Mammary epithelial cell (primary cell): ENCODE measurements at regions not wholly inside any gene's neighbourhood (a gene's known extent, or its start where the extent isn't known, plus 50 kb on each side); places are given as distances from the start of the nearest gene placed in this dataset.
"Not testable (repeated sequence)": the region's sequence is repeated elsewhere in the genome, so short reads cannot be mapped to it uniquely, and the experiment has no call there.

ENCODE experiments used
- EZH2 ChIP-seq: IDR thresholded peaks from 2 replicates; pipeline ENCODE4 v1.6.1; 2012; ENCODE audit warnings: low read length, inconsistent platforms, borderline replicate concordance
- TF ChIP-seq, protein P1 (sequence below), 2 donors: IDR thresholded peaks in 1 of 2; conservative IDR thresholded peaks in 1 of 2; 2 replicates each; pipeline ENCODE4 v1.5.1; 2011 to 2012; ENCODE audit warnings: inconsistent platforms in 2 of 2, low read length in 2 of 2, mild to moderate bottlenecking in 2 of 2, control low read depth in 1 of 2, low read depth in 1 of 2; ENCODE audit not compliant: insufficient read depth in 1 of 2; ENCODE audit errors: extremely low read depth in 1 of 2

DNA sequence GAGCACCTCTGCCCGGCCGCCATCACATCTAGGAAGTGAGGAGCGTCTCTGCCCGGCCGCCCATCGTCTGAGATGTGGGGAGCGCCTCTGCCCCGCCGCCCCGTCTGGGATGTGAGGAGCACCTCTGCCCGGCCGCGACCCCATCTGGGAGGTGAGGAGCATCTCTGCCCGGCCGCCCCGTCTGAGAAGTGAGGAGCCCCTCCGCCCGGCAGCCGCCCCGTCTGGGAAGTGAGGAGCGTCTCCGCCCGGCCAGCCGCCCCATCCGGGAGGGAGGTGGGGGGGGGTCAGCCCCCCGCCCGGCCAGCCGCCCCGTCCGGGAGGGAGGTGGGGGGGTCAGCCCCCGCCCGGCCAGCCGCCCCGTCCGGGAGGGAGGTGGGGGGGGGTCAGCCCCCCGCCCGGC lies 119.4 kb upstream of the UGP2 start:
- TF ChIP-seq, protein P1, sequence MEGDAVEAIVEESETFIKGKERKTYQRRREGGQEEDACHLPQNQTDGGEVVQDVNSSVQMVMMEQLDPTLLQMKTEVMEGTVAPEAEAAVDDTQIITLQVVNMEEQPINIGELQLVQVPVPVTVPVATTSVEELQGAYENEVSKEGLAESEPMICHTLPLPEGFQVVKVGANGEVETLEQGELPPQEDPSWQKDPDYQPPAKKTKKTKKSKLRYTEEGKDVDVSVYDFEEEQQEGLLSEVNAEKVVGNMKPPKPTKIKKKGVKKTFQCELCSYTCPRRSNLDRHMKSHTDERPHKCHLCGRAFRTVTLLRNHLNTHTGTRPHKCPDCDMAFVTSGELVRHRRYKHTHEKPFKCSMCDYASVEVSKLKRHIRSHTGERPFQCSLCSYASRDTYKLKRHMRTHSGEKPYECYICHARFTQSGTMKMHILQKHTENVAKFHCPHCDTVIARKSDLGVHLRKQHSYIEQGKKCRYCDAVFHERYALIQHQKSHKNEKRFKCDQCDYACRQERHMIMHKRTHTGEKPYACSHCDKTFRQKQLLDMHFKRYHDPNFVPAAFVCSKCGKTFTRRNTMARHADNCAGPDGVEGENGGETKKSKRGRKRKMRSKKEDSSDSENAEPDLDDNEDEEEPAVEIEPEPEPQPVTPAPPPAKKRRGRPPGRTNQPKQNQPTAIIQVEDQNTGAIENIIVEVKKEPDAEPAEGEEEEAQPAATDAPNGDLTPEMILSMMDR (conservative IDR thresholded peaks at IDR 0.05 in 1 of 2, IDR thresholded peaks at IDR 0.05 in 1 of 2; ENCODE audit: extremely low read depth in 1 of 2, insufficient read depth in 1 of 2, low read depth in 1 of 2, low read length in 2 of 2): not testable (repeated sequence)
- not testable (repeated sequence) for TF ChIP-seq EZH2
